GM23338 (cell line): ENCODE measurements at regions not wholly inside any gene's neighbourhood (a gene's known extent, or its start where the extent isn't known, plus 50 kb on each side); places are given as distances from the start of the nearest gene placed in this dataset.

Source experiments
- ATAC-seq: fragments of 200-7000 bp; cut with Tn5 transposase; 3 replicates; pipeline ENCODE4 v1.9.1; 2020
- DNase-seq: peaks from one replicate; pipeline ENCODE4 v3.0.0-alpha.2; 2015; ENCODE audit warnings: low spot score
- H2AFZ ChIP-seq: fragments of 200-600 bp; sonication (generic); 2 replicates; pipeline ENCODE4 v1.8.0; 2016; ENCODE audit warnings: antibody characterized with exemption, mild to moderate bottlenecking, moderate library complexity
- H3F3A ChIP-seq: fragments of 200-600 bp; sonication (generic); replicated peaks from 2 replicates; pipeline ENCODE4 v1.8.0; 2017; ENCODE audit warnings: antibody characterized with exemption, mixed run types, low read depth
- H3K27ac ChIP-seq: fragments of 200-600 bp; sonication (generic); 2 replicates; pipeline ENCODE4 v1.6.1; 2016; ENCODE audit warnings: low read depth
- H3K27me3 ChIP-seq: fragments of 200-600 bp; sonication (generic); 2 replicates; pipeline ENCODE4 v1.8.0; 2016; ENCODE audit warnings: mild to moderate bottlenecking, mixed run types, moderate library complexity; ENCODE audit not compliant: insufficient read depth
- H3K36me3 ChIP-seq: fragments of 200-600 bp; sonication (generic); 2 replicates; pipeline ENCODE4 v1.8.0; 2016; ENCODE audit warnings: mild to moderate bottlenecking; ENCODE audit not compliant: insufficient read depth
- H3K4me1 ChIP-seq: fragments of 200-600 bp; sonication (generic); 2 replicates; pipeline ENCODE4 v1.8.0; 2016; ENCODE audit warnings: mild to moderate bottlenecking, moderate library complexity; ENCODE audit not compliant: insufficient read depth
- H3K4me2 ChIP-seq: fragments of 200-600 bp; sonication (generic); 2 replicates; pipeline ENCODE4 v1.7.1; 2017; ENCODE audit warnings: mixed run types
- H3K4me3 ChIP-seq: fragments of 200-600 bp; sonication (generic); 2 replicates; pipeline ENCODE4 v1.6.1; 2016; ENCODE audit warnings: mixed run types
- H3K79me2 ChIP-seq: fragments of 200-600 bp; sonication (generic); replicated peaks from 2 replicates; pipeline ENCODE4 v1.8.0; 2017; ENCODE audit warnings: mild to moderate bottlenecking; ENCODE audit not compliant: insufficient read depth
- H3K9me2 ChIP-seq: fragments of 200-600 bp; sonication (generic); 2 replicates; pipeline ENCODE4 v1.8.0; 2017; ENCODE audit not compliant: insufficient read depth
- H4K20me1 ChIP-seq: fragments of 200-600 bp; sonication (generic); replicated peaks from 2 replicates; pipeline ENCODE4 v1.8.0; 2017; ENCODE audit warnings: mild to moderate bottlenecking; ENCODE audit not compliant: insufficient read depth
- H3K27ac Mint-ChIP-seq: 2 replicates; pipeline ENCODE4 v1.8.0; 2020; ENCODE audit warnings: inconsistent platforms, mild to moderate bottlenecking, moderate library complexity, mixed read lengths
- H3K27me3 Mint-ChIP-seq: 3 replicates; pipeline ENCODE4 v1.8.0; 2022; ENCODE audit warnings: low read depth, mild to moderate bottlenecking, moderate library complexity, mixed read lengths, inconsistent platforms; ENCODE audit not compliant: insufficient read depth, poor library complexity
- H3K36me3 Mint-ChIP-seq: 3 replicates; pipeline ENCODE4 v1.8.0; 2021; ENCODE audit warnings: low read depth, mild to moderate bottlenecking, inconsistent platforms, moderate library complexity, mixed read lengths
- H3K4me1 Mint-ChIP-seq: 3 replicates; pipeline ENCODE4 v1.8.0; 2020; ENCODE audit warnings: mild to moderate bottlenecking, inconsistent platforms, mixed read lengths
- H3K4me3 Mint-ChIP-seq: 3 replicates; pipeline ENCODE4 v1.8.0; 2021; ENCODE audit warnings: moderate library complexity, mild to moderate bottlenecking, inconsistent platforms, mixed read lengths
- H3K9me3 Mint-ChIP-seq: 3 replicates; pipeline ENCODE4 v1.8.0; 2020; ENCODE audit warnings: moderate library complexity, mild to moderate bottlenecking, inconsistent platforms, mixed read lengths
- CREB1 ChIP-seq: fragments of 250-450 bp; sonication (Bioruptor Pico); IDR thresholded peaks from 2 replicates; pipeline ENCODE4 v1.5.0; 2020; ENCODE audit warnings: low read depth, mild to moderate bottlenecking, moderate library complexity
- EZH2 ChIP-seq: fragments of 200-600 bp; sonication (generic); IDR thresholded peaks from one replicate; pipeline ENCODE4 v1.8.0; 2017; ENCODE audit warnings: antibody characterized with exemption, mild to moderate bottlenecking, low read depth; ENCODE audit not compliant: unreplicated experiment
- EZH2phosphoT487 ChIP-seq: fragments of 200-600 bp; sonication (generic); IDR thresholded peaks from one replicate; pipeline ENCODE4 v1.8.1; 2018; ENCODE audit warnings: antibody characterized with exemption; ENCODE audit not compliant: unreplicated experiment
- NANOG ChIP-seq: IDR thresholded peaks from 2 replicates; pipeline ENCODE4 v1.6.1; 2016; ENCODE audit warnings: antibody characterized with exemption, borderline replicate concordance
- STAT1 ChIP-seq: IDR thresholded peaks from one replicate; pipeline ENCODE4 v1.6.1; 2016; ENCODE audit warnings: antibody characterized with exemption; ENCODE audit not compliant: unreplicated experiment
- ZNF114 ChIP-seq: fragments of 250-450 bp; sonication (Bioruptor Pico); IDR thresholded peaks from 2 replicates; pipeline ENCODE4 v1.5.0; 2020; ENCODE audit warnings: mild to moderate bottlenecking, moderate library complexity
- ZNF331 ChIP-seq: fragments of 250-450 bp; sonication (Bioruptor Pico); IDR thresholded peaks from 2 replicates; pipeline ENCODE4 v1.5.0; 2020; ENCODE audit warnings: low read depth, mild to moderate bottlenecking, moderate library complexity
- TF ChIP-seq, protein P1 (sequence below): fragments of 250-450 bp; sonication (Bioruptor Pico); IDR thresholded peaks from 2 replicates; pipeline ENCODE4 v1.5.0; 2020; ENCODE audit warnings: mild to moderate bottlenecking, moderate library complexity
- TF ChIP-seq, protein P2 (sequence below): IDR thresholded peaks from 2 replicates; pipeline ENCODE4 v1.6.1; 2016; ENCODE audit warnings: antibody characterized with exemption

DNA sequence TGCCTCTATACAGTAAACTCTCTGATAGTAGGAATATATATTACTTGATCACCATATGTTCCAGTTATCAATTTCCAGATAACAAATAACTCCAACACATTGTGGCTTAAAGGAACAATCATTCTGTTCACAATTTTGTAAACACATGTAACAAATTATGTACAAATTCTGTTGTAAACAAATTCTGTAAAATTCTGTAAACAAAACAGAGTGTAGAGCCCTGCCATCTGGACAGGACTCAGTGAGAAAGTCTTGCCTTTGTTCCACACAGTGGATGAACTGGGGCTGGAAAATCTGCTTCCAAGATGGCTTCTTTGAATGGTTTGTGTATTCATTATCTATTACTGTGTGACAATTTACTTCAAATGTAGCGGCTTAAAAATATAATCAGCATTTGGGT is 69.0 kb upstream of the LRRC7 start (continued):
- TF ChIP-seq, protein P1, sequence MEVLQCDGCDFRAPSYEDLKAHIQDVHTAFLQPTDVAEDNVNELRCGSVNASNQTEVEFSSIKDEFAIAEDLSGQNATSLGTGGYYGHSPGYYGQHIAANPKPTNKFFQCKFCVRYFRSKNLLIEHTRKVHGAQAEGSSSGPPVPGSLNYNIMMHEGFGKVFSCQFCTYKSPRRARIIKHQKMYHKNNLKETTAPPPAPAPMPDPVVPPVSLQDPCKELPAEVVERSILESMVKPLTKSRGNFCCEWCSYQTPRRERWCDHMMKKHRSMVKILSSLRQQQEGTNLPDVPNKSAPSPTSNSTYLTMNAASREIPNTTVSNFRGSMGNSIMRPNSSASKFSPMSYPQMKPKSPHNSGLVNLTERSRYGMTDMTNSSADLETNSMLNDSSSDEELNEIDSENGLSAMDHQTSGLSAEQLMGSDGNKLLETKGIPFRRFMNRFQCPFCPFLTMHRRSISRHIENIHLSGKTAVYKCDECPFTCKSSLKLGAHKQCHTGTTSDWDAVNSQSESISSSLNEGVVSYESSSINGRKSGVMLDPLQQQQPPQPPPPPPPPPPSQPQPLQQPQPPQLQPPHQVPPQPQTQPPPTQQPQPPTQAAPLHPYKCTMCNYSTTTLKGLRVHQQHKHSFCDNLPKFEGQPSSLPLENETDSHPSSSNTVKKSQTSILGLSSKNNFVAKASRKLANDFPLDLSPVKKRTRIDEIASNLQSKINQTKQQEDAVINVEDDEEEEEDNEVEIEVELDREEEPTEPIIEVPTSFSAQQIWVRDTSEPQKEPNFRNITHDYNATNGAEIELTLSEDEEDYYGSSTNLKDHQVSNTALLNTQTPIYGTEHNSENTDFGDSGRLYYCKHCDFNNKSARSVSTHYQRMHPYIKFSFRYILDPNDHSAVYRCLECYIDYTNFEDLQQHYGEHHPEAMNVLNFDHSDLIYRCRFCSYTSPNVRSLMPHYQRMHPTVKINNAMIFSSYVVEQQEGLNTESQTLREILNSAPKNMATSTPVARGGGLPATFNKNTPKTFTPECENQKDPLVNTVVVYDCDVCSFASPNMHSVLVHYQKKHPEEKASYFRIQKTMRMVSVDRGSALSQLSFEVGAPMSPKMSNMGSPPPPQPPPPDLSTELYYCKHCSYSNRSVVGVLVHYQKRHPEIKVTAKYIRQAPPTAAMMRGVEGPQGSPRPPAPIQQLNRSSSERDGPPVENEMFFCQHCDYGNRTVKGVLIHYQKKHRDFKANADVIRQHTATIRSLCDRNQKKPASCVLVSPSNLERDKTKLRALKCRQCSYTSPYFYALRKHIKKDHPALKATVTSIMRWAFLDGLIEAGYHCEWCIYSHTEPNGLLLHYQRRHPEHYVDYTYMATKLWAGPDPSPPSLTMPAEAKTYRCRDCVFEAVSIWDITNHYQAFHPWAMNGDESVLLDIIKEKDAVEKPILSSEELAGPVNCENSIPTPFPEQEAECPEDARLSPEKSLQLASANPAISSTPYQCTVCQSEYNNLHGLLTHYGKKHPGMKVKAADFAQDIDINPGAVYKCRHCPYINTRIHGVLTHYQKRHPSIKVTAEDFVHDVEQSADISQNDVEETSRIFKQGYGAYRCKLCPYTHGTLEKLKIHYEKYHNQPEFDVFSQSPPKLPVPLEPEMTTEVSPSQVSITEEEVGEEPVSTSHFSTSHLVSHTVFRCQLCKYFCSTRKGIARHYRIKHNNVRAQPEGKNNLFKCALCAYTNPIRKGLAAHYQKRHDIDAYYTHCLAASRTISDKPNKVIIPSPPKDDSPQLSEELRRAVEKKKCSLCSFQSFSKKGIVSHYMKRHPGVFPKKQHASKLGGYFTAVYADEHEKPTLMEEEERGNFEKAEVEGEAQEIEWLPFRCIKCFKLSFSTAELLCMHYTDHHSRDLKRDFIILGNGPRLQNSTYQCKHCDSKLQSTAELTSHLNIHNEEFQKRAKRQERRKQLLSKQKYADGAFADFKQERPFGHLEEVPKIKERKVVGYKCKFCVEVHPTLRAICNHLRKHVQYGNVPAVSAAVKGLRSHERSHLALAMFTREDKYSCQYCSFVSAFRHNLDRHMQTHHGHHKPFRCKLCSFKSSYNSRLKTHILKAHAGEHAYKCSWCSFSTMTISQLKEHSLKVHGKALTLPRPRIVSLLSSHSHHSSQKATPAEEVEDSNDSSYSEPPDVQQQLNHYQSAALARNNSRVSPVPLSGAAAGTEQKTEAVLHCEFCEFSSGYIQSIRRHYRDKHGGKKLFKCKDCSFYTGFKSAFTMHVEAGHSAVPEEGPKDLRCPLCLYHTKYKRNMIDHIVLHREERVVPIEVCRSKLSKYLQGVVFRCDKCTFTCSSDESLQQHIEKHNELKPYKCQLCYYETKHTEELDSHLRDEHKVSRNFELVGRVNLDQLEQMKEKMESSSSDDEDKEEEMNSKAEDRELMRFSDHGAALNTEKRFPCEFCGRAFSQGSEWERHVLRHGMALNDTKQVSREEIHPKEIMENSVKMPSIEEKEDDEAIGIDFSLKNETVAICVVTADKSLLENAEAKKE (CRISPR knock-in tag), result no peak
- TF ChIP-seq STAT1, result no peak
- no peak for TF ChIP-seq EZH2phosphoT487
- no peak for TF ChIP-seq CREB1 (CRISPR knock-in tag)
- TF ChIP-seq NANOG, result no peak
- TF ChIP-seq ZNF114, result no peak
- TF ChIP-seq, protein P2, sequence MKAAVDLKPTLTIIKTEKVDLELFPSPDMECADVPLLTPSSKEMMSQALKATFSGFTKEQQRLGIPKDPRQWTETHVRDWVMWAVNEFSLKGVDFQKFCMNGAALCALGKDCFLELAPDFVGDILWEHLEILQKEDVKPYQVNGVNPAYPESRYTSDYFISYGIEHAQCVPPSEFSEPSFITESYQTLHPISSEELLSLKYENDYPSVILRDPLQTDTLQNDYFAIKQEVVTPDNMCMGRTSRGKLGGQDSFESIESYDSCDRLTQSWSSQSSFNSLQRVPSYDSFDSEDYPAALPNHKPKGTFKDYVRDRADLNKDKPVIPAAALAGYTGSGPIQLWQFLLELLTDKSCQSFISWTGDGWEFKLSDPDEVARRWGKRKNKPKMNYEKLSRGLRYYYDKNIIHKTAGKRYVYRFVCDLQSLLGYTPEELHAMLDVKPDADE, result no peak
- TF ChIP-seq ZNF331, result no peak
- no peak for TF ChIP-seq EZH2

DNA sequence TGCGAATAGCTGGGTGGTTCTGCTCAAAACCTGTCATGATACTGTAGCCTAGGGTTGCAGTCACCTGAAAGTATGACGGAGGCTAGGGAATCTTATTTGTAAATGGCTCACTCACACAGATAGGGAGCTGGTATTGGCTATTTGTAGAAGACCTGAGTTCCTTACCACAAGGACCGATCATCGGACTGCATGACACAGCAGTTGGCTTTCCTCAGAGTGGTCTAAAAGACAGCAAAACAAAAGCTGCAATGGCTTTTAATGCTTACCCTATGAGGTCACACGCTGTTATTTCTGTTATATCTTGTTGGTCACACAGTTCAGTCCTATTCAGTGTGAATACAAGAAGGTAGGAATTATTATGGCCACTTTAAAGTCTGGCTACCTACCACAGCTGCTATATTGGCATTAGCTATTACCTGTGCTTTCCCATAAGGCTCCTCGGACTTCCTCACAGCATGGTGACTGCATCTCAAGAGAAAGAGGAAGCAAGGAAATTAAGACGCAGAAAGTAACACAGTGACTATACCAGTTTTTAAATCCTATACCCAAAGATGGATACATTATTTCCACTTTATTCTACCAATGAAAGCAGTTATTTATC is 68.4 kb upstream of the LRRC7 start:
- Histone ChIP-seq H3K27me3 (no peaks in the 10 kb centered on the region), H3K36me3 (no peaks in the 10 kb centered on the region), H3K4me3 (no peak overlapping the region), H3K9me2 (no peaks in the 10 kb centered on the region), H3K27ac (no peak overlapping the region), H3K79me2 (no peaks in the 10 kb centered on the region), H4K20me1 (no peaks in the 10 kb centered on the region), H2AFZ (peak overlapping the region; percentile 67; the same call in 1 of the 2 replicates), H3F3A (no peaks in the 10 kb centered on the region), H3K4me2 (no peak overlapping the region), H3K4me1 (no peaks in the 10 kb centered on the region)
- no peaks in the 10 kb centered on the region for H3K9me3 Mint-ChIP-seq
- H3K27me3 Mint-ChIP-seq, result peaks cover 3% of the 10 kb centered on the region
- ATAC-seq, result no peak
- H3K36me3 Mint-ChIP-seq, result no peaks in the 10 kb centered on the region
- no peaks in the 10 kb centered on the region for H3K4me1 Mint-ChIP-seq
- no peak for DNase-seq
- no peak overlapping the region for H3K27ac Mint-ChIP-seq
- no peak overlapping the region for H3K4me3 Mint-ChIP-seq
- TF ChIP-seq, protein P2, result no peak
- TF ChIP-seq CREB1 (CRISPR knock-in tag) (no peak), NANOG (no peak), ZNF114 (no peak)
